ENCODE measurements at regions not wholly inside any gene's neighbourhood (a gene's known extent, or its start where the extent isn't known, plus 50 kb on each side); places are given as distances from the start of the nearest gene placed in this dataset.

GRCh38 chr2:137847443-137847842 lies 116.8 kb upstream of the HNMT start:
- BruUV-seq (replicated peaks): no TSS peak
- no peaks in the 10 kb centered on the region for H3K36me3 ChIP-seq (ENCODE audit: control insufficient read depth in 2 of 2, insufficient read depth in 2 of 2, low read length in 1 of 2)
- no peak for FAIRE-seq
- no peak overlapping the region for H3K27ac ChIP-seq (ENCODE audit: control insufficient read depth, insufficient read depth)
- no peaks in the 10 kb centered on the region for H3K27me3 ChIP-seq (replicated peaks in 1 of 2; ENCODE audit: control insufficient read depth in 2 of 2, insufficient read depth in 2 of 2, low read length in 1 of 2)
- H3K4me1 ChIP-seq (ENCODE audit: control insufficient read depth, insufficient read depth, low read length): no peaks in the 10 kb centered on the region
- no peak overlapping the region for H2AFZ ChIP-seq (ENCODE audit: control insufficient read depth, low read depth, low read length)
- no peak for ATAC-seq
- H3K9ac ChIP-seq (ENCODE audit: control insufficient read depth, insufficient read depth, low read length): no peak overlapping the region
- CTCF ChIA-PET: interaction anchor here (2.1 kb wide), 1 partner anchor 9 kb away, joined by 7 read pairs; no protein-coding TSS in a partner anchor
- no peak overlapping the region for H3K4me3 ChIP-seq
- no peak for TF ChIP-seq NFXL1 (IDR thresholded peaks at IDR 0.05; ENCODE audit: borderline replicate concordance)
- no peak for TF ChIP-seq IKZF1 (conservative IDR thresholded peaks at IDR 0.05)
- no peak for TF ChIP-seq RAD51 (IDR thresholded peaks at IDR 0.05)
- no peak for TF ChIP-seq POU2F2 (IDR thresholded peaks at IDR 0.05; ENCODE audit: borderline replicate concordance, low read depth, low read length)
- no peak for TF ChIP-seq NR2F1 (conservative IDR thresholded peaks at IDR 0.05)
- no peak for TF ChIP-seq IRF5 (IDR thresholded peaks at IDR 0.05; ENCODE audit: borderline replicate concordance)
- TF ChIP-seq RCOR1 (conservative IDR thresholded peaks at IDR 0.05; ENCODE audit: low read depth, low read length): no peak
- no peak for TF ChIP-seq HDAC6 (IDR thresholded peaks at IDR 0.05; ENCODE audit: unreplicated experiment)
- TF ChIP-seq NFYB (IDR thresholded peaks at IDR 0.05; ENCODE audit: insufficient read depth, low read depth, low read length): no peak
- no peak for TF ChIP-seq PAX8 (IDR thresholded peaks at IDR 0.05)
- intact Hi-C loops (cut with micrococcal nuclease; ENCODE audit: unreplicated experiment) (no loop called here), in situ Hi-C loops (cut with MboI) (loop anchor here (25.0 kb wide), 1 partner anchor 1935 kb away; no protein-coding TSS in a partner anchor)
- no peak overlapping the region for H3K4me2 ChIP-seq (ENCODE audit: control insufficient read depth, insufficient read depth)
- H3K79me2 ChIP-seq (ENCODE audit: control insufficient read depth, insufficient read depth, low read length): no peaks in the 10 kb centered on the region
- SMC1A ChIA-PET (ENCODE audit: uncharacterized antibody, unreplicated experiment): no interaction called here
- RAD21 ChIA-PET (ENCODE audit: unreplicated experiment): no interaction called here
- POLR2A ChIA-PET: no interaction called here
- H4K20me1 ChIP-seq (ENCODE audit: control insufficient read depth, insufficient read depth): no peaks in the 10 kb centered on the region
- H3K9me3 ChIP-seq (replicated peaks; ENCODE audit: control insufficient read depth, insufficient read depth, low read length): no peaks in the 10 kb centered on the region
- no peak for DNase-seq (ENCODE audit: low read depth, low spot score)
